Stimulated activated naive B cell treated with anti-CD40 and anti-IgM and Interleukin-4, amounts not matched to agents 10 μg/mL and 1 μg/mL and 100 μg/mL, for 72 hours (primary cell): ENCODE measurements at regions not wholly inside any gene's neighbourhood (a gene's known extent, or its start where the extent isn't known, plus 50 kb on each side); places are given as distances from the start of the nearest gene placed in this dataset.
"Not testable (repeated sequence)": the region's sequence is repeated elsewhere in the genome, so short reads cannot be mapped to it uniquely, and the experiment has no call there.

ENCODE experiments used
- ATAC-seq, 2 donors: fragments of 150-1000 bp; cut with Tn5 transposase; replicated peaks; 2 replicates each; pipeline ENCODE4 v1.10.0; 2021; ENCODE audit warnings: moderate library complexity in 1 of 2
- DNase-seq: peaks from one replicate; pipeline ENCODE4 v3.0.0; 2021
- H3K27ac Mint-ChIP-seq: one replicate; pipeline ENCODE4 v1.8.0; 2022; ENCODE audit warnings: mild to moderate bottlenecking, mixed read lengths
- H3K27me3 Mint-ChIP-seq, 2 donors: one replicate each; pipeline ENCODE4 v1.8.0; 2022; ENCODE audit warnings: mixed read lengths in 2 of 2
- H3K36me3 Mint-ChIP-seq, 2 donors: one replicate each; pipeline ENCODE4 v1.8.0; 2022; ENCODE audit warnings: mixed read lengths in 2 of 2, mild to moderate bottlenecking in 1 of 2
- H3K4me1 Mint-ChIP-seq, 2 donors: one replicate each; pipeline ENCODE4 v1.8.0; 2022; ENCODE audit warnings: mixed read lengths in 2 of 2, mild to moderate bottlenecking in 1 of 2
- H3K4me3 Mint-ChIP-seq, 2 donors: one replicate each; pipeline ENCODE4 v1.8.0; 2022; ENCODE audit warnings: mild to moderate bottlenecking in 2 of 2, mixed read lengths in 2 of 2, moderate library complexity in 1 of 2
- H3K9me3 Mint-ChIP-seq, 2 donors: one replicate each; pipeline ENCODE4 v1.8.0; 2022; ENCODE audit warnings: mixed read lengths in 2 of 2, mild to moderate bottlenecking in 1 of 2

GRCh38 chr11:109958131-109958820 is 134.9 kb upstream of the ZC3H12C start:
- Mint-ChIP-seq H3K36me3 (peaks cover 2 to 4% of the 10 kb centered on the region in 2 donors), H3K4me3 (no peak overlapping the region), H3K27me3 (peaks cover 33 to 49% of the 10 kb centered on the region in 2 donors), H3K9me3 (no peaks in the 10 kb centered on the region), H3K27ac (no peak overlapping the region), H3K4me1 (peaks cover 16 to 34% of the 10 kb centered on the region in 2 donors)
- ATAC-seq (no peak), DNase-seq (no peak)

GRCh38 chr11:109958821-109959166 is 134.4 kb upstream of the ZC3H12C start:
- Mint-ChIP-seq H3K4me3 (no peak overlapping the region), H3K36me3 (peaks cover 2 to 4% of the 10 kb centered on the region in 2 donors), H3K4me1 (peaks cover 16 to 32% of the 10 kb centered on the region in 2 donors), H3K9me3 (no peaks in the 10 kb centered on the region), H3K27ac (no peak overlapping the region), H3K27me3 (peaks cover 29 to 48% of the 10 kb centered on the region in 2 donors)
- DNase-seq (no peak), ATAC-seq (no peak)

GRCh38 chr11:109960831-109961230 is 132.4 kb upstream of the ZC3H12C start:
- DNase-seq (no peak), ATAC-seq (no peak)
- H3K27me3 Mint-ChIP-seq: peaks cover 18 to 38% of the 10 kb centered on the region in 2 donors

DNA sequence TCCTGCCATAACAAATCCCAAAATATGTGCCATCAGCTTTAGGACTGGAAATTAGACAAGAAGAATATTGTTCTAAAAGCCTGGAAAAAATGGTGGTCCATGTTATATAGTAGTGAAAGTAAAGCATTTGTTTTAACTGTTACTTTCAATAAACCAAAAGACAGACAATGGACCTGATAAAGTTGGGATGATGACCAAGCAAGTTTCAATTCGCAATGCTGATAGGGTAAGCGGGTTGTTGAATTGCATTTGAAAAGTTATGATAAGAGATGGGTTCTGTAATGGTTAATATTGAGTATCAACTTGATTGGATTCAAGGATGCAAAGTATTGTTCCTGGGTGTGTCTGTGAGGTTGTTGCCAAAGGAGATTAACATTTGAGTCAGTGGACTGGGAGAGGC is 131.9 kb upstream of the ZC3H12C start:
- DNase-seq: no peak
- Mint-ChIP-seq H3K4me1 (peaks cover 11 to 16% of the 10 kb centered on the region in 2 donors), H3K27me3 (peaks cover 18 to 38% of the 10 kb centered on the region in 2 donors), H3K27ac (no peak overlapping the region), H3K36me3 (peaks cover 3 to 7% of the 10 kb centered on the region in 2 donors), H3K4me3 (no peak overlapping the region), H3K9me3 (peaks cover 0 to 2% of the 10 kb centered on the region in 2 donors)
- no peak for ATAC-seq

More at GRCh38 chr11:109960831-109961230, 132.4 kb upstream of the ZC3H12C start:
- Mint-ChIP-seq H3K4me3 (no peak overlapping the region), H3K36me3 (peaks cover 3 to 4% of the 10 kb centered on the region in 2 donors), H3K4me1 (peaks cover 10 to 16% of the 10 kb centered on the region in 2 donors), H3K27ac (no peak overlapping the region), H3K9me3 (peaks cover 0 to 2% of the 10 kb centered on the region in 2 donors)

GRCh38 chr11:109963101-109963500 is 130.1 kb upstream of the ZC3H12C start:
- H3K27ac Mint-ChIP-seq: no peak overlapping the region
- no peak for ATAC-seq
- no peak for DNase-seq
- H3K4me1 Mint-ChIP-seq: peaks cover 19 to 24% of the 10 kb centered on the region in 2 donors
- H3K9me3 Mint-ChIP-seq: peaks cover 0 to 4% of the 10 kb centered on the region in 2 donors
- no peak overlapping the region for H3K4me3 Mint-ChIP-seq
- peaks cover 3 to 10% of the 10 kb centered on the region in 2 donors for H3K36me3 Mint-ChIP-seq
- H3K27me3 Mint-ChIP-seq: peaks cover 18 to 43% of the 10 kb centered on the region in 2 donors

GRCh38 chr11:109964487-109964886 is 128.7 kb upstream of the ZC3H12C start:
- Mint-ChIP-seq H3K9me3 (peaks cover 7 to 11% of the 10 kb centered on the region in 2 donors), H3K36me3 (peaks cover 11 to 17% of the 10 kb centered on the region in 2 donors), H3K27me3 (peaks cover 25 to 51% of the 10 kb centered on the region in 2 donors), H3K4me1 (peaks cover 27 to 33% of the 10 kb centered on the region in 2 donors), H3K4me3 (no peak overlapping the region), H3K27ac (no peak overlapping the region)
- ATAC-seq: no peak
- no peak for DNase-seq

DNA sequence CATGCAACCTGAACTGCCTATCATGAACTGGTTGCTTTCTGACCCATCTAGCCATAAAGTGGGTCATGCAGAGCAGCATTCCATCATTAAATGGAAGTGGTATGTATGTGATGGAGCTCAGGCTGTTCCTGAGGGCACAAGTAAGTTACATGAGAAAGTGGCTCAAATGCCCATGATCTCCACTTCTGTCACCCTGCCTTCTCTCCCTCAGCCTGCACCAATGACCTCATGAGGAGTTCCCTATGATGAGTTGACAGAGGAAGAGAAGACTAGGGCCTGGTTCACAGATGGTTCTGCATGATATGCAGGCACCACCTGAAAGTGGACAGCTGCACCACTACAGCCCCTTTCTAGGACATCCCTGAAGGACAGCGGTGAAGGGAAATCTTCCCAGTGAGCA is 127.7 kb upstream of the ZC3H12C start:
- Mint-ChIP-seq H3K4me1 (peaks cover 31 to 39% of the 10 kb centered on the region in 2 donors), H3K27me3 (peaks cover 25 to 48% of the 10 kb centered on the region in 2 donors), H3K9me3 (peaks cover 7 to 11% of the 10 kb centered on the region in 2 donors), H3K27ac (peak overlapping the region; percentile 83), H3K36me3 (peaks cover 11 to 17% of the 10 kb centered on the region in 2 donors)
- not testable (repeated sequence) for H3K4me3 Mint-ChIP-seq, ATAC-seq, DNase-seq

DNA sequence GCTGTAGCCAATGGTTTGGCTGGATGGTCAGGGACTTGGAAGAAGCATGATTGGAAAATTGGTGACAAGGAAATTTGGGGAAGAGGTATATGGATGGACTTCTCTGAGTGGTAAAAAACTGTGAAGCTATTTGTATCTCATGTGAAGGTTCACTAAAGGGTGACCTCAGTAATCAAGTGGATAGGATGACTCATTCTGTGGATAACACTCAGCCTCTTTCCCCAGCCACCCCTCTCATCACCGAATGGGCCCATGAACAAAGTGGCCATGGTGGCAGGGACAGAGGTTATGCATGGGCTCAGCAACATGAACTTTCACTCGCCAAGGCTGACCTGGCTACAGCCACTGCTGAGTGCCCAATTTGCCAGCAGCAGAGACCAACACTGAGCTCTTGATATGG is 127.3 kb upstream of the ZC3H12C start:
- H3K27me3 Mint-ChIP-seq: peaks cover 20 to 43% of the 10 kb centered on the region in 2 donors
- H3K4me1 Mint-ChIP-seq: peaks cover 34 to 42% of the 10 kb centered on the region in 2 donors
- not testable (repeated sequence) for ATAC-seq, H3K4me3 Mint-ChIP-seq, DNase-seq
- H3K27ac Mint-ChIP-seq: peak overlapping the region; percentile 83
- peaks cover 7 to 11% of the 10 kb centered on the region in 2 donors for H3K9me3 Mint-ChIP-seq
- peaks cover 11 to 17% of the 10 kb centered on the region in 2 donors for H3K36me3 Mint-ChIP-seq

DNA sequence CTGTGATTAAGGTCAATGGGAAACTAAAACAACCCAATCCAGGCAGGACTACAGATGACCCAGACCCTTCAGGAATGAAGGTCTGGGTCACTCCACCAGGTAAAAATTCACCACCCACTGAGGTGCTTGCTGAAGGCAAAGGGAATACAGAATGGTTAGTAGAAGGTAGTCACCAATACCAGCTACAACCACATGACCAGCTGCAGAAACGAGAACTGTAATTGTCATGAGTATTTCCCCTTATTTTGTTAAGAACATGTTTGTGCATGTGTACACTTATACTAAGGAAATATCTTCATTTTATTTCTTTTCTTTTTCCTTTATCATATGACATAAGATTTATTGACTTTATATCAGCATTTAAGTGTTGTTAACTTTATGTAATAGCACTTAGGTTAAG is 126.1 kb upstream of the ZC3H12C start:
- DNase-seq, ATAC-seq, H3K4me3 Mint-ChIP-seq, H3K27ac Mint-ChIP-seq: not testable (repeated sequence)
- H3K36me3 Mint-ChIP-seq: peaks cover 11 to 17% of the 10 kb centered on the region in 2 donors
- peaks cover 15 to 31% of the 10 kb centered on the region in 2 donors for H3K27me3 Mint-ChIP-seq
- peaks cover 41 to 53% of the 10 kb centered on the region in 2 donors for H3K4me1 Mint-ChIP-seq
- peaks cover 7 to 11% of the 10 kb centered on the region in 2 donors for H3K9me3 Mint-ChIP-seq

DNA sequence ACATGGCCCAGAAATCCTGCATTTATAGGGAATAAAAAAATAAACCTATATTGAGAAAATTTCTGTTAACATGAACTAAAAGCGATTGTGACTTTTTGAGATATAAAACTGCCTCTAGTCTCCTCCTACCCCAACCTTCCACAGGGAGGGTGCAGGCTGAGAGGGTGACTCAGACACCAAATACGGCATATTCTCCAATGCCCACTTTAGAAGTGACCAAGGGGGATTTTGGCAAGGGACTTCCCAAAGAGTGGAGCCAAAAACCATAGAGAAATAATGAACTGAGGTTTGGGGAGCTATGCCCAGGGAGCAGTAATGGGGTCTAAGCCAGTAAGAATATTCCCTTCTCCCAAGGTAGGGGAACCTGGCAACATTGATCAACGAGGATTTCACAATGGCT is 124.9 kb upstream of the ZC3H12C start:
- H3K4me1 Mint-ChIP-seq: peaks cover 50 to 65% of the 10 kb centered on the region in 2 donors
- peaks cover 7 to 11% of the 10 kb centered on the region in 2 donors for H3K9me3 Mint-ChIP-seq
- DNase-seq: peak; percentile 27
- H3K27ac Mint-ChIP-seq: peak overlapping the region; percentile 92
- H3K27me3 Mint-ChIP-seq: peaks cover 11 to 19% of the 10 kb centered on the region in 2 donors
- ATAC-seq: peak in 1 of 2 donors; percentile 19
- H3K4me3 Mint-ChIP-seq: peak overlapping the region in 1 of 2 donors; percentile 3
- H3K36me3 Mint-ChIP-seq: peaks cover 11 to 17% of the 10 kb centered on the region in 2 donors

- Mint-ChIP-seq H3K4me1 (peaks cover 54 to 69% of the 10 kb centered on the region in 2 donors), H3K9me3 (peaks cover 7 to 11% of the 10 kb centered on the region in 2 donors), H3K27ac (peak overlapping the region; percentile 92), H3K27me3 (peaks cover 11 to 18% of the 10 kb centered on the region in 2 donors), H3K36me3 (peaks cover 11 to 17% of the 10 kb centered on the region in 2 donors), H3K4me3 (peak overlapping the region in 1 of 2 donors; percentile 3)
- no peak for DNase-seq
- ATAC-seq: no peak
These were observed 124.4 kb upstream of the ZC3H12C start for GRCh38 chr11:109968781-109969180.

DNA sequence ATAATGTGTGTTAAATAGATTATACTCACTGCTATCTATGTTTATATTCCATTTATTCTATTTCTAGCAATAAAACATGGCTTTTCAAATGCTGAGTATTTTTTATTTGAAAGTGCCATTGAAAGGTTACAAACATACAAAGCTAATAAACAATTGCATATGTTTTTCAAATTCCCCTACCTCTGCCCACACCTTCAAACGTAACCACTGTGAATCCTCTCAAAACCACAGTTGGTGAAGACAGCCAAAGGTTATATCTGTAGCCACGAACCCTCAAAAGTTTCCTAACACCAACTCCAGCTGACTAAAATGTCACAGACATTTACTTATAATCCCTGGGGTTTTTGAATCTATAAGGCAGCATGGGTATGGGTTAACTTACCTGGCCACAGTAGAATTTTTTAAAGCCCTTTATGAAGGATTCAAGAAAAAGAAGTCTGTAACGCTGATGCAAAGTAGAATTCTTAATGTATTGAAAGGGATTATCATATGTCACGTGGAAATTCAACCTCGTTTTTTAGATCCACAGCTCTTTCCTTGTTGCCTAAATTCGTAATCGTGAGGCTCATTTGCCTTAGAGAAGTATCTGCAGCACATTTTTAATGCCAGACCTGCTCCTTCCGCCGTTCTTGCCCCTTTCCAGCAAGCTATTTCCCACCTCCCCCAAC is 122.5 kb upstream of the ZC3H12C start:
- ATAC-seq (peak; percentile 74 to 77), DNase-seq (peak; percentile 60)
- H3K27ac Mint-ChIP-seq: peak overlapping the region; percentile 89
- peaks cover 53 to 78% of the 10 kb centered on the region in 2 donors for H3K4me1 Mint-ChIP-seq
- peaks cover 7 to 9% of the 10 kb centered on the region in 2 donors for H3K9me3 Mint-ChIP-seq
- H3K36me3 Mint-ChIP-seq: peaks cover 11 to 15% of the 10 kb centered on the region in 2 donors
- peak overlapping the region; percentile 44 to 66 for H3K4me3 Mint-ChIP-seq
- H3K27me3 Mint-ChIP-seq: peaks cover 16 to 27% of the 10 kb centered on the region in 2 donors

DNA sequence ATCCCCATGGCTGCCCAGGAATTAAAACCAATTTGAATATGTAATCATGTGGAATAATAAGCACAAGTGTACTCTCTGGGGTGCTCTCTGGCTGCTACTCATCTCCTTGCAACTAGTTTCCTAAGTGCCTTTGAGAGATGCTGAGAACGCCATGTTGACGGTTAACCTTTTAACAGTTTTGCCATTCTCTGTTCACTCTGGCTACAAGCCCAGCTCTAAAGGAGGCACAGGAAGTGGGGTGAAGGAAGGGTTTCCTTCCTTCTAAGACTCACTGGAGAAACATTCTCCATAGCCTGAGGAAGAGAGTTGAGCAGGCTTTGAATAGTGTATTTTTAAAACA is 122.0 kb upstream of the ZC3H12C start:
- Mint-ChIP-seq H3K27me3 (peaks cover 16 to 32% of the 10 kb centered on the region in 2 donors), H3K4me1 (peaks cover 48 to 78% of the 10 kb centered on the region in 2 donors), H3K36me3 (peaks cover 10 to 11% of the 10 kb centered on the region in 2 donors), H3K9me3 (peaks cover 7 to 8% of the 10 kb centered on the region in 2 donors), H3K27ac (peak overlapping the region; percentile 89), H3K4me3 (peak overlapping the region; percentile 44 to 66)
- peak; percentile 21 to 28 for ATAC-seq
- DNase-seq: no peak

GRCh38 chr11:109972181-109972715 is 120.9 kb upstream of the ZC3H12C start:
- peak; percentile 60 to 73 for ATAC-seq
- peak overlapping the region; percentile 89 for H3K27ac Mint-ChIP-seq

More at GRCh38 chr11:109972181-109972715, 120.9 kb upstream of the ZC3H12C start:
- Mint-ChIP-seq H3K4me3 (peak overlapping the region; percentile 46 to 53), H3K4me1 (peaks cover 43 to 70% of the 10 kb centered on the region in 2 donors), H3K9me3 (peaks cover 8% of the 10 kb centered on the region in 2 donors), H3K36me3 (peaks cover 10 to 12% of the 10 kb centered on the region in 2 donors), H3K27me3 (peaks cover 18 to 32% of the 10 kb centered on the region in 2 donors)
- DNase-seq: peak; percentile 39
